ENCODE measurements at regions not wholly inside any gene's neighbourhood (a gene's known extent, or its start where the extent isn't known, plus 50 kb on each side); places are given as distances from the start of the nearest gene placed in this dataset.

GRCh38 chr4:147056940-147057610 lies 111.4 kb upstream of the TTC29 start:
- peak; percentile 29 for TF ChIP-seq CTCF (conservative IDR thresholded peaks at IDR 0.05; ENCODE audit: low read length)
- no peak for TF ChIP-seq EZH2phosphoT487 (IDR thresholded peaks at IDR 0.05; ENCODE audit: borderline replicate concordance)

Data from Loucy (cell line).